GM06990 (cell line): ENCODE measurements at regions not wholly inside any gene's neighbourhood (a gene's known extent, or its start where the extent isn't known, plus 50 kb on each side); places are given as distances from the start of the nearest gene placed in this dataset.

Experiments
- DNase-seq: peaks from one replicate; pipeline ENCODE4 v3.0.0-alpha.2; 2011; ENCODE audit not compliant: insufficient read length; ENCODE audit errors: extremely low read depth
- H3K27me3 ChIP-seq: replicated peaks from 2 replicates; pipeline ENCODE4 v1.6.0; 2011; ENCODE audit warnings: low read length; ENCODE audit not compliant: control insufficient read depth, insufficient read depth
- H3K36me3 ChIP-seq: 2 replicates; pipeline ENCODE4 v1.5.1; 2011; ENCODE audit warnings: low read length; ENCODE audit not compliant: control insufficient read depth, insufficient read depth
- H3K4me3 ChIP-seq: replicated peaks from 2 replicates; pipeline ENCODE4 v1.5.1; 2011; ENCODE audit warnings: low read depth, mild to moderate bottlenecking, control low read depth, low read length
- TF ChIP-seq, protein P1 (sequence below): IDR thresholded peaks from 2 replicates; pipeline ENCODE4 v1.5.1; 2011; ENCODE audit warnings: low read length, control low read depth, mild to moderate bottlenecking, inconsistent platforms; ENCODE audit not compliant: insufficient read depth, poor library complexity, severe bottlenecking

DNA sequence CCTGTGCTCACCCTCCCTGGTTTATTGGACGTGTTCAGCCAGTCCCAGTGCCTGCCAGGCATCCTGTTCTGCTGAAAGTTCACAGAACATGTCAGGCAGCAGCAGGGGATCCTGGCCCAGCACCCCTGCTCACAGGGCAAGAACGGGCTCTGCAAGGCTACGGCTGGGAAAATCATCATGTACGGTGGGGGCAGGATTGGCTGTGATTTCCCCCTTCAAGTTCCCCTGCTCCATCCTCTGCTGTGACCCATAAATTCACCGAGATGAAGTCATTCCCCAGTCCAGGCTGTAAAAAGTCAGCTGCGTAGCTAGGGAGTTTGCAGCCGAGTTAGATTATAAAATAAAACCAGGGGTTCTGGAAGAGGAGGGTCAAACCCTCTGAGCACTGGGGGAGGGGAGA is 484.1 kb upstream of the ZMIZ1 start:
- peaks cover 3% of the 10 kb centered on the region for H3K27me3 ChIP-seq
- no peaks in the 10 kb centered on the region for H3K36me3 ChIP-seq
- H3K4me3 ChIP-seq: no peak overlapping the region
- DNase-seq: no peak
- TF ChIP-seq, protein P1, sequence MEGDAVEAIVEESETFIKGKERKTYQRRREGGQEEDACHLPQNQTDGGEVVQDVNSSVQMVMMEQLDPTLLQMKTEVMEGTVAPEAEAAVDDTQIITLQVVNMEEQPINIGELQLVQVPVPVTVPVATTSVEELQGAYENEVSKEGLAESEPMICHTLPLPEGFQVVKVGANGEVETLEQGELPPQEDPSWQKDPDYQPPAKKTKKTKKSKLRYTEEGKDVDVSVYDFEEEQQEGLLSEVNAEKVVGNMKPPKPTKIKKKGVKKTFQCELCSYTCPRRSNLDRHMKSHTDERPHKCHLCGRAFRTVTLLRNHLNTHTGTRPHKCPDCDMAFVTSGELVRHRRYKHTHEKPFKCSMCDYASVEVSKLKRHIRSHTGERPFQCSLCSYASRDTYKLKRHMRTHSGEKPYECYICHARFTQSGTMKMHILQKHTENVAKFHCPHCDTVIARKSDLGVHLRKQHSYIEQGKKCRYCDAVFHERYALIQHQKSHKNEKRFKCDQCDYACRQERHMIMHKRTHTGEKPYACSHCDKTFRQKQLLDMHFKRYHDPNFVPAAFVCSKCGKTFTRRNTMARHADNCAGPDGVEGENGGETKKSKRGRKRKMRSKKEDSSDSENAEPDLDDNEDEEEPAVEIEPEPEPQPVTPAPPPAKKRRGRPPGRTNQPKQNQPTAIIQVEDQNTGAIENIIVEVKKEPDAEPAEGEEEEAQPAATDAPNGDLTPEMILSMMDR: no peak

DNA sequence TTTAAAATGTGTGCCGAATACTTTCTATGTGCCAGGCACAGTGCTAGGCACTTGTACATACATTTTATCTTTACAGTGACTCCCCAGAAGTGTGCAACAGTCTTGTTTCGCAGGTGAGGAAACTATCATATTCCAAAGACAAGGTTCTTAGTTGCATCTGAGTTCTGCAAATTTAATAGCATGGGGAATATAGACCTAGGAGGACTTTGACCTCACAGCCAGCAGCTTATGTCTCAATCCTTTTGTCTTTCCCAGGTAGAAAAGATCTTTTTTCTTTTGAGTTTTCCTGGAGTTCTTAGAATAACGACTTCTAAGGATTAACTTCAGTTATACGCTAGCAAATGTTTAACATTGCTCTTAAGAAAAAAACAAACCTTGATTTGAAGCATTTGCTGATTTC is 482.8 kb upstream of the ZMIZ1 start:
- Histone ChIP-seq H3K27me3 (peaks cover 3% of the 10 kb centered on the region), H3K4me3 (no peak overlapping the region), H3K36me3 (no peaks in the 10 kb centered on the region)
- DNase-seq: no peak
- TF ChIP-seq, protein P1: no peak

DNA sequence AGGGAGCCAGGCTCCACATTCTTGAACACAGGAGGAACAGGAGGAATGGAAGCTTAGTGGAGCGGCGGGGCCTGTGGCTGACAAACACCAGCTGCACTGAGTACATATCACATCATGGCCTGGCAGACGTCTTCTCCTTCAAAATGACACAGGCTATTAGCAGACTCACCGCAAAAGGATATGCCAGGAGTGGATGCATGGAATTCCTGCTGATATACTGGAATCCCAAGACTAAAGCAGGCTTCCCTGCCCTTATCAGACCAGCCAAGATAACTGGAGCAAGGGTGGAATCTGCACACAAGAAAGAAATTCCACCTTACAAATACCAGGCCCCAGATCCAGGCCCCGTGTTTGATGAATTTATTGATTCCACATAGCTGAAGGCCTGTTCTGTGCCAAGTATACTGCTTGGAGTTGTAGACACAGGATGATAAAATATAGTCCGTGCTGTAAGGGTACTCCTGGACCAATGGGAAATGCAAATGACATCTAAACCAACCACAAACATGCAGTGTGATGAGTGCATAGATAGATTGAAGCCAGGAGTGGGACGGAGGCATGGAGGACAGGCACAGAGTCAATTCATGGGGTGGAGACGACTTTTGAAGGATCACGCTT is 480.5 kb upstream of the ZMIZ1 start:
- H3K27me3 ChIP-seq: no peaks in the 10 kb centered on the region
- H3K36me3 ChIP-seq: no peaks in the 10 kb centered on the region
- DNase-seq: no peak
- no peak overlapping the region for H3K4me3 ChIP-seq
- TF ChIP-seq, protein P1: no peak

DNA sequence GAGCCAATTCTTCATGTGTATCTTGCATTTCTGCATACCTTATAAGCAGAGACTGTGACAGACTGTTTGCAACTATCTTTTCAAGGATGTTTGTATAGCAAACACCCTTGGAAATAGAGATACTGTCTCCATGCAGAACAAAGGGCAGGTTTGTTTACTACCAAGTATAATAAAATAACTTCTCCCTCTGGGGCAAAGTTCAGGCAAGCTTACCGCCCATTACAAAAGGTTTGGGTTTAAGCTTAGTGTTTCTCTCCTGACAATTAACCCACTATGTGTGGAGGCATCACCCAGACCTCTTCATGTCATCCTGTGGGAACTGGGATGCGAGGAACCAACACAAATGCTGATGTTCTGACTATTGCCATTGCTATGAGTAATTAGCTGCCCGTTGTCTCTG is 479.1 kb upstream of the ZMIZ1 start:
- Histone ChIP-seq H3K4me3 (no peak overlapping the region), H3K27me3 (no peaks in the 10 kb centered on the region), H3K36me3 (no peaks in the 10 kb centered on the region)
- no peak for DNase-seq
- TF ChIP-seq, protein P1: no peak

DNA sequence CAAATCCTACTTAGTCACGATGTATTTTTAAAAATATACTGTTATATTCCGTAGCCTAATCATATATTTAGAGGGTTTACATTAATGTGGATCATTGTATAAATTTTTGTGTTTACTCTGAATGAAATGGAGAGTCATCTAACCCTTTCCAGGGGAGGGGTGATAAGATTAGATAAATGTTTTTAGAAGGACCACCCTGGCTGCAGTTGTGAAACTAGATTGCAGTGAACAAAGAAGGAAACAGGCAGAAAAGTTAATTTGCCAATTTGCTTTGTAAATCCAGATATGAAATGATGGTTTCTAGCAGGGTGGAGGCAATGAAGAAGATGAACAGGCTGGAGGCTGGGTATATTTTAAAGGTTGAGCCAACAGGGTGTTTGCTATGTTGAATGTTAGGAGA is 477.7 kb upstream of the ZMIZ1 start:
- TF ChIP-seq, protein P1: no peak

More for the DNA sequence above, 477.7 kb upstream of the ZMIZ1 start:
- DNase-seq: no peak
- Histone ChIP-seq H3K27me3 (no peaks in the 10 kb centered on the region; the same call in 1 of the 2 replicates), H3K4me3 (no peak overlapping the region), H3K36me3 (no peaks in the 10 kb centered on the region)
